ENCODE measurements at regions not wholly inside any gene's neighbourhood (a gene's known extent, or its start where the extent isn't known, plus 50 kb on each side); places are given as distances from the start of the nearest gene placed in this dataset.

DNA sequence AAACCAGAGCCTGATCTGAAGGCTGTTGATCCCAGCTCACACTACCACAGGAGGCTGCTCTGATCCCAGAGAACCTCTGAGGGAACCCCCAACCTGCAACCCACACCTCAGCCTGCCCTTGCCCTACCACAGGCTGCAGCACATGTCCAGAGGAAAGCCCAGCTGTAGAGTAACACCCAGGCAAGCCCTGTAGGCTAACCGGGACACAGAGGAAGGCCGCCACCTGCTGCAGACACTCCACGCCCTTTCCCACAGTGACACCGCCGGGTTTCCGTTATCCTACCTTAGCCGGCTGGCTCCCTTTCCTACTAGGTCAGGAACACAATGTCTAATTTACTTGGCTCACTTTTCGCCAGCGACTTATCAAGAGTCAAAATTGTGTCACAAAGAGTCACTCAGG, 266.7 kb upstream of the KLHL29 start (continued):
- TF ChIP-seq ARID4B (CRISPR knock-in tag; IDR thresholded peaks at IDR 0.05; ENCODE audit: borderline replicate concordance) (no peak), NR2C2 (CRISPR knock-in tag; IDR thresholded peaks at IDR 0.05) (no peak), GABPB1 (CRISPR knock-in tag; IDR thresholded peaks at IDR 0.05) (no peak), USF2 (CRISPR knock-in tag; IDR thresholded peaks at IDR 0.05) (no peak)
- TF ChIP-seq, protein P1, sequence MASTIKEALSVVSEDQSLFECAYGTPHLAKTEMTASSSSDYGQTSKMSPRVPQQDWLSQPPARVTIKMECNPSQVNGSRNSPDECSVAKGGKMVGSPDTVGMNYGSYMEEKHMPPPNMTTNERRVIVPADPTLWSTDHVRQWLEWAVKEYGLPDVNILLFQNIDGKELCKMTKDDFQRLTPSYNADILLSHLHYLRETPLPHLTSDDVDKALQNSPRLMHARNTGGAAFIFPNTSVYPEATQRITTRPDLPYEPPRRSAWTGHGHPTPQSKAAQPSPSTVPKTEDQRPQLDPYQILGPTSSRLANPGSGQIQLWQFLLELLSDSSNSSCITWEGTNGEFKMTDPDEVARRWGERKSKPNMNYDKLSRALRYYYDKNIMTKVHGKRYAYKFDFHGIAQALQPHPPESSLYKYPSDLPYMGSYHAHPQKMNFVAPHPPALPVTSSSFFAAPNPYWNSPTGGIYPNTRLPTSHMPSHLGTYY (CRISPR knock-in tag; IDR thresholded peaks at IDR 0.05): no peak

GRCh38 chr2:23118894-23119293, 266.1 kb upstream of the KLHL29 start:
- Mint-ChIP-seq H3K27me3 (ENCODE audit: low read depth) (no peaks in the 10 kb centered on the region), H3K9me3 (peaks cover 4% of the 10 kb centered on the region), H3K36me3 (no peaks in the 10 kb centered on the region), H3K4me3 (no peak overlapping the region), H3K4me1 (no peaks in the 10 kb centered on the region), H3K27ac (no peak overlapping the region)
- ATAC-seq: no peak
- ChIA-PET POLR2A (no interaction called here), CTCF (interaction anchor here (0.5 kb wide), 1 partner anchor 255 kb away, joined by 3 read pairs; no protein-coding TSS in a partner anchor)
- no peak for TF ChIP-seq ZNF263 (CRISPR knock-in tag; IDR thresholded peaks at IDR 0.05; ENCODE audit: low read depth)
- DNase-seq (ENCODE audit: low spot score): no peak

DNA sequence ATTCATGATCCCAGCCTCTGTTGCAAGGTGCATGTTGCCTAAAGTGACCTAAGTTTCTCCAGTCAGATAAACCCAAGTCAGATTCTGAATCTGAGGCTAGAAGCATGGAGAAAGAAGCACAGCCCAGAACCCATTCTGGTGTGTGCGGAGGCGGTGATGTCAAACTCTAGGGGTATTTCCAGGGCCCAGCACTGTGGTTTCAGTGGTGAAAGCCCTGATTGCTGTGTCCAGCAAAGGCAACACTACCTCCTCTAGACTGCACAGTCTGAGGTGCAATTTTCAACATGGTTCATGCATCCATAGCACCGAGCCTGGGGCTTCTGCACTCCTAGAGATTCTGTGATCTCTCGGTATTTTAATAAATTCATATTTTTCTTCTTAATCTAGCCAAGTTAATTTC, 264.8 kb upstream of the KLHL29 start:
- no peak overlapping the region for H3K4me3 Mint-ChIP-seq
- no peak overlapping the region for H3K27ac Mint-ChIP-seq
- TF ChIP-seq HMGA2 (CRISPR knock-in tag; IDR thresholded peaks at IDR 0.05): no peak
- TF ChIP-seq ZNF512 (CRISPR knock-in tag; IDR thresholded peaks at IDR 0.05; ENCODE audit: borderline replicate concordance): no peak
- TF ChIP-seq, protein P2, sequence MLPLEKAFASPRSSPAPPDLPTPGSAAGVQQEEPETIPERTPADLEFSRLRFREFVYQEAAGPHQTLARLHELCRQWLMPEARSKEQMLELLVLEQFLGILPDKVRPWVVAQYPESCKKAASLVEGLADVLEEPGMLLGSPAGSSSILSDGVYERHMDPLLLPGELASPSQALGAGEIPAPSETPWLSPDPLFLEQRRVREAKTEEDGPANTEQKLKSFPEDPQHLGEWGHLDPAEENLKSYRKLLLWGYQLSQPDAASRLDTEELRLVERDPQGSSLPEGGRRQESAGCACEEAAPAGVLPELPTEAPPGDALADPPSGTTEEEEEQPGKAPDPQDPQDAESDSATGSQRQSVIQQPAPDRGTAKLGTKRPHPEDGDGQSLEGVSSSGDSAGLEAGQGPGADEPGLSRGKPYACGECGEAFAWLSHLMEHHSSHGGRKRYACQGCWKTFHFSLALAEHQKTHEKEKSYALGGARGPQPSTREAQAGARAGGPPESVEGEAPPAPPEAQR (CRISPR knock-in tag; IDR thresholded peaks at IDR 0.05): no peak
- no peak for TF ChIP-seq ZNF121 (CRISPR knock-in tag; IDR thresholded peaks at IDR 0.05)
- TF ChIP-seq, protein P3, sequence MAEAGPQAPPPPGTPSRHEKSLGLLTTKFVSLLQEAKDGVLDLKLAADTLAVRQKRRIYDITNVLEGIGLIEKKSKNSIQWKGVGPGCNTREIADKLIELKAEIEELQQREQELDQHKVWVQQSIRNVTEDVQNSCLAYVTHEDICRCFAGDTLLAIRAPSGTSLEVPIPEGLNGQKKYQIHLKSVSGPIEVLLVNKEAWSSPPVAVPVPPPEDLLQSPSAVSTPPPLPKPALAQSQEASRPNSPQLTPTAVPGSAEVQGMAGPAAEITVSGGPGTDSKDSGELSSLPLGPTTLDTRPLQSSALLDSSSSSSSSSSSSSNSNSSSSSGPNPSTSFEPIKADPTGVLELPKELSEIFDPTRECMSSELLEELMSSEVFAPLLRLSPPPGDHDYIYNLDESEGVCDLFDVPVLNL (CRISPR knock-in tag; IDR thresholded peaks at IDR 0.05; ENCODE audit: borderline replicate concordance, low read depth): no peak
- no peak for TF ChIP-seq GTF2I (CRISPR knock-in tag; conservative IDR thresholded peaks at IDR 0.05)
- no peak for TF ChIP-seq STAT6 (CRISPR knock-in tag; conservative IDR thresholded peaks at IDR 0.05; ENCODE audit: low read depth)
- no peak for TF ChIP-seq NR2C2 (CRISPR knock-in tag; IDR thresholded peaks at IDR 0.05)
- TF ChIP-seq, protein P4, sequence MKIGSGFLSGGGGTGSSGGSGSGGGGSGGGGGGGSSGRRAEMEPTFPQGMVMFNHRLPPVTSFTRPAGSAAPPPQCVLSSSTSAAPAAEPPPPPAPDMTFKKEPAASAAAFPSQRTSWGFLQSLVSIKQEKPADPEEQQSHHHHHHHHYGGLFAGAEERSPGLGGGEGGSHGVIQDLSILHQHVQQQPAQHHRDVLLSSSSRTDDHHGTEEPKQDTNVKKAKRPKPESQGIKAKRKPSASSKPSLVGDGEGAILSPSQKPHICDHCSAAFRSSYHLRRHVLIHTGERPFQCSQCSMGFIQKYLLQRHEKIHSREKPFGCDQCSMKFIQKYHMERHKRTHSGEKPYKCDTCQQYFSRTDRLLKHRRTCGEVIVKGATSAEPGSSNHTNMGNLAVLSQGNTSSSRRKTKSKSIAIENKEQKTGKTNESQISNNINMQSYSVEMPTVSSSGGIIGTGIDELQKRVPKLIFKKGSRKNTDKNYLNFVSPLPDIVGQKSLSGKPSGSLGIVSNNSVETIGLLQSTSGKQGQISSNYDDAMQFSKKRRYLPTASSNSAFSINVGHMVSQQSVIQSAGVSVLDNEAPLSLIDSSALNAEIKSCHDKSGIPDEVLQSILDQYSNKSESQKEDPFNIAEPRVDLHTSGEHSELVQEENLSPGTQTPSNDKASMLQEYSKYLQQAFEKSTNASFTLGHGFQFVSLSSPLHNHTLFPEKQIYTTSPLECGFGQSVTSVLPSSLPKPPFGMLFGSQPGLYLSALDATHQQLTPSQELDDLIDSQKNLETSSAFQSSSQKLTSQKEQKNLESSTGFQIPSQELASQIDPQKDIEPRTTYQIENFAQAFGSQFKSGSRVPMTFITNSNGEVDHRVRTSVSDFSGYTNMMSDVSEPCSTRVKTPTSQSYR (CRISPR knock-in tag; IDR thresholded peaks at IDR 0.05): no peak
- H3K36me3 Mint-ChIP-seq: no peaks in the 10 kb centered on the region
- POLR2A ChIA-PET: no interaction called here
- CTCF ChIA-PET: no interaction called here
- no peaks in the 10 kb centered on the region for H3K4me1 Mint-ChIP-seq
- ATAC-seq (no peak), DNase-seq (ENCODE audit: low spot score) (no peak)
- H3K9me3 Mint-ChIP-seq: peaks cover 4% of the 10 kb centered on the region
- no peaks in the 10 kb centered on the region for H3K27me3 Mint-ChIP-seq (ENCODE audit: low read depth)

All from WTC11 (cell line).